GM12865 (cell line): ENCODE measurements at regions not wholly inside any gene's neighbourhood (a gene's known extent, or its start where the extent isn't known, plus 50 kb on each side); places are given as distances from the start of the nearest gene placed in this dataset.

Experiments used
- DNase-seq: peaks from one replicate; pipeline ENCODE4 v3.0.0; 2010; ENCODE audit warnings: low read depth
- H3K4me3 ChIP-seq: 2 replicates; pipeline ENCODE4 v1.5.1; 2011; ENCODE audit warnings: mild to moderate bottlenecking, low read depth, low read length, control low read depth
- CTCF ChIP-seq: IDR thresholded peaks from 2 replicates; pipeline ENCODE4 v1.5.1; 2011; ENCODE audit warnings: low read length, control low read depth, low read depth, inconsistent platforms; ENCODE audit not compliant: insufficient read depth; ENCODE audit errors: missing control alignments

- DNase-seq: no peak
- no peak for TF ChIP-seq CTCF
Measured at GRCh38 chrX:97756879-97757278, 873.2 kb downstream of the RPA4 start.

GRCh38 chrX:97763391-97763790 lies 879.7 kb downstream of the RPA4 start:
- no peak for DNase-seq
- H3K4me3 ChIP-seq: no peak overlapping the region
- TF ChIP-seq CTCF: no peak

More at GRCh38 chrX:97756879-97757278, 873.2 kb downstream of the RPA4 start:
- no peak overlapping the region for H3K4me3 ChIP-seq

GRCh38 chrX:97763981-97764380 lies 880.3 kb downstream of the RPA4 start:
- no peak for DNase-seq
- H3K4me3 ChIP-seq: no peak overlapping the region
- no peak for TF ChIP-seq CTCF

DNA sequence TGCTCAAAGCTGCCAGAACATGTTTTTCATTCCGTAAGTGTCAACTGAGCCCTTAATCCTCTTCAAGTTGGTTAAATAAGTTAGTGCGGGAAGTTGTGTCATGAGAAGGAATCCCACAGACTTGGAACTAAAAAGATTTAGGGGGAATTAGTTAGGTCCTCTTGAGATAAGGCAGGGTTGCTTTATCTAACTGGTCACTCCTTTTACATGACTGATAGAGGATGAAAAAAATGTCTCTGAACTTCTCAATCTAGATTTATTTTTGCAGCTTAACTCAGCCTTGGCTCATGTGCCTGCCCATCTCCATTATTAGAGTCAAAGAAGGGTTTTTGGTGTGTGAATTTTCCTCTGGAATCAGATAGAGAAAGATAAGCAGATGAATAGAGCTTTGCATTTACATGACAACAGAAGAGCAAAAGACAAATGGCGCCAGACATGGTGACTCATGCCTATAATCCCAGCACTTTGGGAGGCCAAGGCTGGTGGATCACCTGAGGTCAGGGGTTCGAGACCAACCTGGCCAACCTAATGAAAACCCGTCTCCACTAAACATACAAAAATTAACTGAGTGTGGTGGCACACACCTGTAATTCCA lies 882.9 kb downstream of the RPA4 start:
- TF ChIP-seq CTCF: no peak

DNA sequence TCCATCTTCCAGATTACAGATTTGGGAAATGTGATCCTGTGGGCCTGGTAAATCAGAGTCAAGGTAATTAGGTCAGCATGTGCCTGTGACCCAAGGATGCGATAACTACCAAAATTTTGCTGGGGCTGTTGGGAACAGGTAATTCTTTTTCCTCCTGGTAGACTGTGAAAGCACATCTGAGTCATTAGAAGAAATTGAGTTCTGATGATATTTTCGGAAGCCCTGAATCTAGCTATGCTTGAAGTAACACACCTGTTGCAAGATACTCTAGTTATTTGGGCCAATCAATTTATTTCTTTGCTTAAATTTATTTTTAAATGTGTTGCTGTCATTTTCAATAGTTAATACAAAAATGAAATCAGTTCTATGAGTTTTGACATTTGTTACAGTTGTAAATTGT lies 903.6 kb downstream of the RPA4 start:
- TF ChIP-seq CTCF: no peak
- no peak for DNase-seq
- no peak overlapping the region for H3K4me3 ChIP-seq

More for the DNA sequence above, 882.9 kb downstream of the RPA4 start:
- DNase-seq: no peak
- no peak overlapping the region for H3K4me3 ChIP-seq

- peak; percentile 3 for DNase-seq
- no peak overlapping the region for H3K4me3 ChIP-seq
- no peak for TF ChIP-seq CTCF
Measured at GRCh38 chrX:97787849-97788248, 904.1 kb downstream of the RPA4 start.

- H3K4me3 ChIP-seq: no peak overlapping the region
- peak; percentile 2 for DNase-seq
- TF ChIP-seq CTCF: no peak
Measured at GRCh38 chrX:97790850-97791249, 907.1 kb downstream of the RPA4 start.
